Calu3 (cell line): ENCODE measurements at regions not wholly inside any gene's neighbourhood (a gene's known extent, or its start where the extent isn't known, plus 50 kb on each side); places are given as distances from the start of the nearest gene placed in this dataset.

Experiments used
- BruUV-seq: library from RNA; stranded (reverse); fragments of 400-500 nt; replicated peaks from 2 replicates; lab custom pipeline; 2021; lab: Mats Ljungman, UMichigan
- CTCF ChIA-PET: fragments of 300-600 bp; sonication (Branson Sonifier 250); formaldehyde crosslinking; loops from one replicate; lab custom pipeline; 2022; ENCODE audit warnings: antibody characterized with exemption; lab: Charles Lee
- DNase-seq: peaks from one replicate; pipeline ENCODE4 v3.0.0; 2022
- H3K27ac Mint-ChIP-seq: one replicate; pipeline ENCODE4 v1.8.0; 2022; ENCODE audit warnings: mixed read lengths; ENCODE audit not compliant: unreplicated experiment
- H3K27me3 Mint-ChIP-seq: one replicate; pipeline ENCODE4 v1.8.0; 2022; ENCODE audit warnings: mixed read lengths; ENCODE audit not compliant: unreplicated experiment
- H3K36me3 Mint-ChIP-seq: one replicate; pipeline ENCODE4 v1.8.0; 2022; ENCODE audit warnings: mild to moderate bottlenecking, moderate library complexity, mixed read lengths; ENCODE audit not compliant: insufficient read depth, unreplicated experiment
- H3K4me1 Mint-ChIP-seq: one replicate; pipeline ENCODE4 v1.8.0; 2022; ENCODE audit warnings: mild to moderate bottlenecking, low read depth, mixed read lengths; ENCODE audit not compliant: unreplicated experiment
- H3K4me3 Mint-ChIP-seq: one replicate; pipeline ENCODE4 v1.8.0; 2022; ENCODE audit warnings: mild to moderate bottlenecking, low read depth, moderate library complexity, mixed read lengths; ENCODE audit not compliant: unreplicated experiment
- H3K9me3 Mint-ChIP-seq: one replicate; pipeline ENCODE4 v1.8.0; 2022; ENCODE audit warnings: low read depth, mixed read lengths; ENCODE audit not compliant: unreplicated experiment
- intact Hi-C: fragments of 100-400 bp; cut with micrococcal nuclease; formaldehyde crosslinking; loops from one replicate; pipeline ENCODE4 v1.10.0; 2022; ENCODE audit not compliant: unreplicated experiment
- TF ChIP-seq, protein P1 (sequence below): fragments of 200-600 bp; IDR thresholded peaks from one replicate; pipeline ENCODE4 v1.8.0; 2022; ENCODE audit warnings: antibody characterized with exemption; ENCODE audit not compliant: unreplicated experiment

DNA sequence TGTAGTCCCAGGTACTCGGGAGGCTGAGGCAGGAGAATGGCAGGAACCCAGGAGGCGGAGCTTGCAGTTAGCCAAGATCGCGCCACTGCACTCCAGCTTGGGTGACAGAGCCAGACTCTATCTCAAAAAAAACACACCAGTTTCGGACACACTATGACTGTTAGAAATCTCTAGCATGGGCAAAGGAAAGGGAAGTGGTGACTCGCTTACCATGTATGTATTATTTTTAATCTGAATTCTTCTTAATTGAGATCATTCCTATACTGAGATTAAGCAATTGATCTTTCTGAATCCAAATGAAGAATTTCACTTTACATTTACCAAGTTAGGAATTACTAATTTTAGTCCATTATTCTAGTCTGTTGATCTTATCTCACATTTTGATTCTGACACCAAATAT, 459.2 kb upstream of the ALCAM start:
- H3K4me1 Mint-ChIP-seq, result no peaks in the 10 kb centered on the region
- TF ChIP-seq, protein P1, sequence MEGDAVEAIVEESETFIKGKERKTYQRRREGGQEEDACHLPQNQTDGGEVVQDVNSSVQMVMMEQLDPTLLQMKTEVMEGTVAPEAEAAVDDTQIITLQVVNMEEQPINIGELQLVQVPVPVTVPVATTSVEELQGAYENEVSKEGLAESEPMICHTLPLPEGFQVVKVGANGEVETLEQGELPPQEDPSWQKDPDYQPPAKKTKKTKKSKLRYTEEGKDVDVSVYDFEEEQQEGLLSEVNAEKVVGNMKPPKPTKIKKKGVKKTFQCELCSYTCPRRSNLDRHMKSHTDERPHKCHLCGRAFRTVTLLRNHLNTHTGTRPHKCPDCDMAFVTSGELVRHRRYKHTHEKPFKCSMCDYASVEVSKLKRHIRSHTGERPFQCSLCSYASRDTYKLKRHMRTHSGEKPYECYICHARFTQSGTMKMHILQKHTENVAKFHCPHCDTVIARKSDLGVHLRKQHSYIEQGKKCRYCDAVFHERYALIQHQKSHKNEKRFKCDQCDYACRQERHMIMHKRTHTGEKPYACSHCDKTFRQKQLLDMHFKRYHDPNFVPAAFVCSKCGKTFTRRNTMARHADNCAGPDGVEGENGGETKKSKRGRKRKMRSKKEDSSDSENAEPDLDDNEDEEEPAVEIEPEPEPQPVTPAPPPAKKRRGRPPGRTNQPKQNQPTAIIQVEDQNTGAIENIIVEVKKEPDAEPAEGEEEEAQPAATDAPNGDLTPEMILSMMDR, result no peak
- peaks cover 4% of the 10 kb centered on the region for H3K9me3 Mint-ChIP-seq
- CTCF ChIA-PET, result no interaction called here
- intact Hi-C loops, result no loop called here
- DNase-seq, result no peak
- H3K36me3 Mint-ChIP-seq, result no peaks in the 10 kb centered on the region
- no peak overlapping the region for H3K27ac Mint-ChIP-seq
- BruUV-seq, result no TSS peak
- no peaks in the 10 kb centered on the region for H3K27me3 Mint-ChIP-seq
- no peak overlapping the region for H3K4me3 Mint-ChIP-seq

DNA sequence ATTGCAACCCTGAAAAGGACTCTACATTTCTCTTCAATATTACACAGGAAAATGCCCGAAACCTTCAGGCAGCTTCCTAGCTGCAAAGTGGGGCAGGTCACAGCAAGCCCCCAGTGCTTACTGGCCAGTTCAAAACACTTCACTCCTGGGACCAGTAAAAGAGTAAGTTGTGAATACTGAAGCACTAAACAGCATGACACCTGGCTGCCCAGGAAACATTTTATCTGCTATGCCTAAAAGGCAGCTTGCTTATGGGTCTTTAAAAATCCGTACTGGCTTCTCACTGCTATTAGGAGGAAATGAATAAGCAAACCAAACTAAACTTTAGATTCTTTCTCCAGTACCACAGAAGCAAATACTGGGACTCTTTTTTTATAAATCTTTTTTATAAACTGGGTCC, 457.9 kb upstream of the ALCAM start:
- BruUV-seq, result no TSS peak
- Mint-ChIP-seq H3K27me3 (no peaks in the 10 kb centered on the region), H3K4me3 (no peak overlapping the region), H3K9me3 (no peaks in the 10 kb centered on the region), H3K27ac (no peak overlapping the region), H3K4me1 (no peaks in the 10 kb centered on the region), H3K36me3 (no peaks in the 10 kb centered on the region)
- CTCF ChIA-PET, result no interaction called here
- intact Hi-C loops, result no loop called here
- DNase-seq, result no peak
- TF ChIP-seq, protein P1, result no peak

DNA sequence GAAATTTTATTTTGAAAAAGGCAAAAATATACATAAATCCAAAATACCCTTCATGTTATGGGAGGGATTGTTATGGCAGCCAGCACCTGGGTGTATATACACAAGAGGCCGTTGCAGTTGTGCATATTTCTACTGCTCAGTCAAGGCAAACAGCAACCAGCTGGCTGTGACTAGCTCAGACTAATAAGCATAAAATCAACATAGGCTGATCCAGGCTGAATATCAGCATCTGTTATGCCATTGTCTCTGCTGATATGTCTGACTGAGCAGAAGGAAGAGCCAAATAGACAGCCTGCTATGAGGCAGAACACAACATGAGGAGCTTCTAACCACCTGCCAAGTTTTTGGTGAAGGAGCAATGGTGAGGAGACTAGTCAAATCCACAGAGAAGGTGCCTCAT, 457.5 kb upstream of the ALCAM start:
- CTCF ChIA-PET, result no interaction called here
- H3K27me3 Mint-ChIP-seq, result no peaks in the 10 kb centered on the region
- H3K36me3 Mint-ChIP-seq, result no peaks in the 10 kb centered on the region
- TF ChIP-seq, protein P1, result no peak
- no peak overlapping the region for H3K27ac Mint-ChIP-seq
- intact Hi-C loops, result no loop called here
- H3K9me3 Mint-ChIP-seq, result no peaks in the 10 kb centered on the region
- H3K4me1 Mint-ChIP-seq, result no peaks in the 10 kb centered on the region
- no peak for DNase-seq
- no TSS peak for BruUV-seq
- no peak overlapping the region for H3K4me3 Mint-ChIP-seq

DNA sequence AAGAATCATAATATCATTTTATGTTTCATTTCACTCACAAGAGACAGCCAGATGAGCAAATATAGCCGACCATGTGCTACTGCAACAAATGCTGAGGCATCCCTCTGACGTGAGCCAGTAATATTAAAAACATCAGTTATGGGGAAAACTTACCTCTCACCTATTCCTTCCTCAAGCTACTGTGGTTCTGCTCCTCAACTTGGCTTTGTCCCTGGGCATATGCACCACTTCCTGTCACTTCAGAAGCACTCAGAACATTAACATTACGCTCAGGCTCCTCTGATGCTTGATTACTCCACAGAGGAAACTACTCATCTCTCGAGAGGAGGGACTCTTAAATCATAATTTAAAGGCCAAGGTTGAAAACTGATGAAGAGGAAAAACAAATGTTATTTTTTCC, 457.0 kb upstream of the ALCAM start:
- CTCF ChIA-PET, result no interaction called here
- Mint-ChIP-seq H3K27ac (no peak overlapping the region), H3K9me3 (no peaks in the 10 kb centered on the region), H3K4me1 (no peaks in the 10 kb centered on the region), H3K27me3 (no peaks in the 10 kb centered on the region), H3K4me3 (no peak overlapping the region), H3K36me3 (no peaks in the 10 kb centered on the region)
- no peak for DNase-seq
- no TSS peak for BruUV-seq
- TF ChIP-seq, protein P1, result no peak
- intact Hi-C loops, result no loop called here
